Mesenchymal stem cell (in vitro differentiated cells and primary cell): ENCODE measurements at regions not wholly inside any gene's neighbourhood (a gene's known extent, or its start where the extent isn't known, plus 50 kb on each side); places are given as distances from the start of the nearest gene placed in this dataset.

Experiments
- DNase-seq: peaks from one replicate; pipeline ENCODE4 v3.0.0-alpha.2; 2013
- H2AFZ ChIP-seq: one replicate; pipeline ENCODE4 v1.6.1; 2013; ENCODE audit warnings: low read depth, mild to moderate bottlenecking, control low read depth, inconsistent platforms, low read length, moderate library complexity
- H2AK5ac ChIP-seq: 2 replicates; pipeline ENCODE4 v1.6.1; 2013; ENCODE audit warnings: low read length, moderate library complexity, mild to moderate bottlenecking, inconsistent platforms; ENCODE audit not compliant: severe bottlenecking
- H2BK120ac ChIP-seq: one replicate; pipeline ENCODE4 v1.6.1; 2013; ENCODE audit warnings: low read depth, mild to moderate bottlenecking, inconsistent platforms, low read length, moderate library complexity
- H2BK12ac ChIP-seq, 2 experiments: one replicate each; pipeline ENCODE4 v1.6.1; 2013; ENCODE audit warnings: inconsistent platforms in 2 of 2, low read length in 2 of 2, mild to moderate bottlenecking in 2 of 2, moderate library complexity in 2 of 2, control low read depth in 1 of 2
- H2BK15ac ChIP-seq: one replicate; pipeline ENCODE4 v1.6.1; 2013; ENCODE audit warnings: mild to moderate bottlenecking, low read depth, inconsistent platforms; ENCODE audit not compliant: poor library complexity, severe bottlenecking
- H2BK5ac ChIP-seq: 2 replicates; pipeline ENCODE4 v1.6.1; 2013; ENCODE audit warnings: low read depth, mild to moderate bottlenecking, low read length, control low read depth, inconsistent platforms; ENCODE audit not compliant: poor library complexity, severe bottlenecking
- H3K14ac ChIP-seq, 2 experiments: one replicate each; pipeline ENCODE4 v1.6.1; 2013; ENCODE audit warnings: inconsistent platforms in 2 of 2, low read length in 2 of 2, control low read depth in 1 of 2, mild to moderate bottlenecking in 1 of 2, moderate library complexity in 1 of 2
- H3K18ac ChIP-seq, 2 experiments: one replicate each; pipeline ENCODE4 v1.6.1; 2013; ENCODE audit warnings: inconsistent platforms in 2 of 2, low read length in 2 of 2, control low read depth in 1 of 2, low read depth in 1 of 2, mild to moderate bottlenecking in 1 of 2
- H3K23ac ChIP-seq, 2 experiments: one replicate each; pipeline ENCODE4 v1.6.1; 2013; ENCODE audit warnings: inconsistent platforms in 2 of 2, low read length in 2 of 2, mild to moderate bottlenecking in 2 of 2, moderate library complexity in 2 of 2, control low read depth in 1 of 2
- H3K27ac ChIP-seq: 2 replicates; pipeline ENCODE4 v1.5.1; 2013; ENCODE audit warnings: mild to moderate bottlenecking, moderate library complexity, low read length, control low read depth, inconsistent platforms; ENCODE audit not compliant: poor library complexity, severe bottlenecking
- H3K27me3 ChIP-seq, 2 experiments: 2 replicates each; pipeline versions ENCODE4 v1.6.1 to v1.7.0; 2013; ENCODE audit warnings: low read length in 2 of 2, mild to moderate bottlenecking in 2 of 2, moderate library complexity in 2 of 2, control low read depth in 1 of 2, inconsistent platforms in 1 of 2; ENCODE audit not compliant: control insufficient read depth in 1 of 2, insufficient read depth in 1 of 2
- H3K36me3 ChIP-seq, 2 experiments: 2 replicates each; pipeline versions ENCODE4 v1.6.1 to v1.7.0; 2013; ENCODE audit warnings: low read length in 2 of 2, control low read depth in 1 of 2, inconsistent platforms in 1 of 2, low read depth in 1 of 2, mild to moderate bottlenecking in 1 of 2; ENCODE audit not compliant: insufficient read depth in 2 of 2, control insufficient read depth in 1 of 2
- H3K4ac ChIP-seq, 2 experiments: one replicate each; pipeline ENCODE4 v1.6.1; 2013; ENCODE audit warnings: inconsistent platforms in 2 of 2, low read length in 2 of 2, mild to moderate bottlenecking in 2 of 2, moderate library complexity in 2 of 2, control low read depth in 1 of 2, low read depth in 1 of 2
- H3K4me1 ChIP-seq: 2 replicates; pipeline ENCODE4 v1.6.1; 2013; ENCODE audit warnings: low read depth, low read length, control low read depth; ENCODE audit not compliant: control insufficient read depth, insufficient read depth
- H3K4me2 ChIP-seq: 2 replicates; pipeline ENCODE4 v1.6.1; 2013; ENCODE audit warnings: low read length, mild to moderate bottlenecking, inconsistent platforms; ENCODE audit not compliant: poor library complexity, severe bottlenecking
- H3K4me3 ChIP-seq, 2 experiments: 2 replicates each; pipeline versions ENCODE4 v1.5.1 to v1.7.0; 2013; ENCODE audit warnings: low read length in 2 of 2, mild to moderate bottlenecking in 2 of 2, control low read depth in 1 of 2, low read depth in 1 of 2; ENCODE audit not compliant: insufficient read depth in 1 of 2
- H3K79me1 ChIP-seq: replicated peaks from 2 replicates; pipeline ENCODE4 v1.6.1; 2013; ENCODE audit warnings: mild to moderate bottlenecking, control low read depth, low read length, inconsistent platforms; ENCODE audit not compliant: poor library complexity, severe bottlenecking
- H3K9ac ChIP-seq: 2 replicates; pipeline ENCODE4 v1.7.0; 2013; ENCODE audit warnings: mild to moderate bottlenecking, low read length, moderate library complexity
- H3K9me3 ChIP-seq: 2 replicates; pipeline ENCODE4 v1.7.0; 2013; ENCODE audit warnings: mild to moderate bottlenecking, low read length; ENCODE audit not compliant: control insufficient read depth
- H4K8ac ChIP-seq: one replicate; pipeline ENCODE4 v1.6.1; 2013; ENCODE audit warnings: inconsistent platforms, mild to moderate bottlenecking, low read length, moderate library complexity
- H4K91ac ChIP-seq: one replicate; pipeline ENCODE4 v1.6.1; 2013; ENCODE audit warnings: mild to moderate bottlenecking, low read length, inconsistent platforms
- WGBS: methylation state at CpG from one replicate; pipeline ENCODE4 v1.1.7; 2013; ENCODE audit warnings: mixed read lengths; 5-methylcytosine and 5-hydroxymethylcytosine counted together

DNA sequence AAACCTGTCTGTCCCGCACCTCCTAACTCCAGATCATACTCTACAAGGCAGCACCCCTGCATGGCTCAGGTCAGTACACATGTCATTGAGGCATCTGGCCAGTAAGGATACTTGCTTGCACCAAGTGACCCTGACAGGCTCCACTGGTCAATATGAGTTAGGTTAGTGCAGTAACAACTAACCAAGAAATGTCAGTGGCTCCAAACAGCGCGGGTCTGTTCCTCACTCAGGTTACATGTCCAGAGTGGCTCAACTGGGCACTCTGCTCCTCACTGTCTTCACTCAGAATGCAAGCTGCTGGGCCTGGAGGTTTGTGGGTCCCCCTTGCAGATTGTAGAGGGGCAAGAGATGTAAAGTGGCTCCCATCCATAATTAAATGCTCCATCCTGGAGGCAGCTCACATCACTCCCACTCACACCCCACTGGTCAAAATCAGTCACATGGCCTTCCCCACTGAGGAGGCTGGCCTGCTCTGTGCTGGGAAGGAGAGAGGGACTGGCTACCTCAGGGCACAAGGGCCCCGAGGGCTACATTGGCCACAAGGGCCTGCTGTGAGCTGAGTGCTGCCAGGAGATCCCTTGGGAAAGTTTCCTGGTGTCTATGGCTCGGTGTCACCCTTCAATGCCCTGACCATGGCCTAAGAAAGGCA lies 109.1 kb upstream of the GDF10 start:
- Histone ChIP-seq H3K4me2 (no peak overlapping the region), H2BK5ac (no peak overlapping the region), H3K4me1 (peaks cover 3% of the 10 kb centered on the region), H3K36me3 (no peaks in the 10 kb centered on the region), H3K14ac (no peak overlapping the region), H3K9ac (no peak overlapping the region), H2BK12ac (no peak overlapping the region), H3K18ac (no peak overlapping the region), H3K9me3 (no peaks in the 10 kb centered on the region), H2AFZ (no peak overlapping the region), H4K8ac (no peak overlapping the region), H3K23ac (no peak overlapping the region), H4K91ac (no peak overlapping the region), H3K27me3 (peaks cover 15 to 16% of the 10 kb centered on the region in 2 experiments), H2BK120ac (no peak overlapping the region), H3K4me3 (no peak overlapping the region), H2BK15ac (no peak overlapping the region), H3K4ac (no peak overlapping the region), H2AK5ac (no peak overlapping the region), H3K27ac (no peak overlapping the region), H3K79me1 (no peaks in the 10 kb centered on the region)
- 75% methylated on average over 5 of the region's 5 CpGs for WGBS
- no peak for DNase-seq

DNA sequence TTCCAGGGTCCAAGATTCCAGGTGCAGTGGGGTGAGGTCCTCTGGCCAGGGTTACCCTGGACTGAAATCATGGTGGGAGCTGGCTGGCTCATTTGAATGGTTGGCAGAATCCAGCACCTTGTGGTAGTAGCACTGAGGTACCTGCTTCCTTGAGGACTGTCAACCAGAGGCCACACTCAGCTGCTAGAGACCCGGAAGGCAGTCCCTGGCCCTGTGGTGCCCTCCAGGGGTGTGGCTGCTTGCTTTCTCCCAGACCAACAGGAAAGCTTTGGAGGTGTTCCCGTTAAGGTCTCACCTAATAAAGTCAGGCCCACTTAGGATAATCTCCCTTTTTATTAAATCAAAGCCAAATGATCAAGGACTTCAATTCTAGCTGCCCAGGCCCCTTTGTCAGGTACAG lies 107.7 kb upstream of the GDF10 start:
- Histone ChIP-seq H2BK120ac (no peak overlapping the region), H2BK15ac (no peak overlapping the region), H3K9me3 (no peaks in the 10 kb centered on the region), H2BK12ac (no peak overlapping the region), H3K36me3 (no peaks in the 10 kb centered on the region), H3K4me2 (no peak overlapping the region), H4K8ac (no peak overlapping the region), H3K23ac (no peak overlapping the region), H3K4ac (no peak overlapping the region), H2BK5ac (no peak overlapping the region), H4K91ac (no peak overlapping the region), H3K79me1 (no peaks in the 10 kb centered on the region), H2AFZ (no peak overlapping the region), H3K27me3 (peaks cover 7 to 9% of the 10 kb centered on the region in 2 experiments), H3K4me3 (no peak overlapping the region), H3K14ac (no peak overlapping the region), H3K27ac (no peak overlapping the region), H3K4me1 (peaks cover 3% of the 10 kb centered on the region), H2AK5ac (no peak overlapping the region), H3K18ac (no peak overlapping the region), H3K9ac (no peak overlapping the region)
- WGBS, result 82% methylated on average over 2 of the region's 2 CpGs
- DNase-seq, result no peak

DNA sequence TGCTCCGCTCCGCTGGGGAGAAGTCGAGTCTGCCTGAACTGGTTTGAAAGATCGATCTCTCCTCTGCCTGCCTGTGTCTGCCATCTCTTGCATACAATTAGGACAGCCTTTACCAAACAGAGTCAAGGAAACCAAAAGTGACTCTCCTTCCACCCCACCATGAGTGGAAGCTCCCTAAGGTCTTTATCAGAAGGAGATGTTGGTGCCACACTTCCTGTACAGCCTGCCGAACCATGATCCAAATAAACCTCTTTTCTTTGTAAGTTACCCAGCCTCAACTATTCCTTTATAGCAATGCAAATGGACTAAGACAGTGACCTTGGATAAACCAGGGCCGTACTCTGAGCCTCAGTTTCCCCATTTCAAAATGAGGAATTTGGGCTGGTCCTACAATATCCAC lies 106.3 kb upstream of the GDF10 start:
- DNase-seq, result no peak
- H2BK15ac ChIP-seq, result no peak overlapping the region
- no peak overlapping the region for H4K91ac ChIP-seq
- no peak overlapping the region for H2AFZ ChIP-seq
- no peak overlapping the region for H3K4me3 ChIP-seq
- H2BK5ac ChIP-seq, result no peak overlapping the region
- H3K4me1 ChIP-seq, result peaks cover 3% of the 10 kb centered on the region
- H3K9me3 ChIP-seq, result no peaks in the 10 kb centered on the region
- H3K36me3 ChIP-seq, result no peaks in the 10 kb centered on the region
- no peak overlapping the region for H3K4ac ChIP-seq
- H3K9ac ChIP-seq, result no peak overlapping the region
- peaks cover 4 to 9% of the 10 kb centered on the region in 2 experiments for H3K27me3 ChIP-seq
- H3K79me1 ChIP-seq, result no peaks in the 10 kb centered on the region
- H2BK12ac ChIP-seq, result no peak overlapping the region
- H2AK5ac ChIP-seq, result no peak overlapping the region
- 76% methylated on average over 6 of the region's 6 CpGs for WGBS
- no peak overlapping the region for H2BK120ac ChIP-seq
- no peak overlapping the region for H3K27ac ChIP-seq
- H3K18ac ChIP-seq, result no peak overlapping the region
- no peak overlapping the region for H3K23ac ChIP-seq
- no peak overlapping the region for H3K4me2 ChIP-seq
- no peak overlapping the region for H4K8ac ChIP-seq
- H3K14ac ChIP-seq, result no peak overlapping the region

DNA sequence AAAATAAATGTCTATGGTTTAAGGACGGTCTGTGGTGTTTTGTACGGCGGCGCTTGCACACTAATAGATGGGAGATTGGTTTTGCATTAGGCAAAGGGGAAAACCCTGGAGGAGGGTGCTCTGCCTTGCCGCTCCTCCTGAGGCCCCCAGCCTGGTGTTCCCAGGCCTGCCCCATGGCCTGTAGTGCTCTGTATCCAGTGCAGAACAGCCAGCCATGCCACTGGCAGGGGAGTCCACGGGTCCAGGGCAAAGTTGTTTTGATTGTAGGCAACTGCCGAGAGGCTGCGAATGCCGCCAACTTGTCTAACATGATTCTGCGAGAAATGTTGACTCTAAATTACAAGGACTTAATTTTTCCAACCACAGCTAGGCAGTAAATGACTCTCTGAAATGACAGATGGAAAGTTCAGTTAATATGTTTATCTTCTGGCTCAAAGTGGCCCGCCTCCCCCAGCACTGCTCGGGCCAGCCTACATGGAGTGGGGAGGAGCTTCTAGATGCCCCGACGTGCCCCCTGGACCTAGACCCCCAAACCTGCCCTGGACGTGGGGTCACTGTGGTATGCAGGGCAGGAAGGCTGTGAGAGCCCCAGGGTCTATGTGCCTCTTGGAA lies 104.6 kb upstream of the GDF10 start:
- Histone ChIP-seq H2BK5ac (no peak overlapping the region), H3K4me2 (no peak overlapping the region), H3K27ac (no peak overlapping the region), H2BK12ac (no peak overlapping the region), H3K18ac (no peak overlapping the region), H2AFZ (no peak overlapping the region), H3K23ac (no peak overlapping the region), H3K4me3 (no peak overlapping the region), H2BK15ac (no peak overlapping the region), H2BK120ac (no peak overlapping the region), H3K27me3 (peaks cover 4 to 5% of the 10 kb centered on the region in 2 experiments), H3K79me1 (no peaks in the 10 kb centered on the region), H3K9ac (no peak overlapping the region), H4K91ac (no peak overlapping the region), H2AK5ac (no peak overlapping the region), H3K4ac (no peak overlapping the region), H3K4me1 (peaks cover 3% of the 10 kb centered on the region), H4K8ac (no peak overlapping the region), H3K36me3 (no peaks in the 10 kb centered on the region), H3K9me3 (no peaks in the 10 kb centered on the region), H3K14ac (no peak overlapping the region)
- no peak for DNase-seq
- WGBS, result 73% methylated on average over 11 of the region's 15 CpGs
